GM12878 (cell line): ENCODE measurements at regions not wholly inside any gene's neighbourhood (a gene's known extent, or its start where the extent isn't known, plus 50 kb on each side); places are given as distances from the start of the nearest gene placed in this dataset.

ENCODE experiments used
- ATAC-seq: fragments of 200-7000 bp; cut with Tn5 transposase; 3 replicates; pipeline ENCODE4 v1.9.1; 2020; ENCODE audit warnings: mild to moderate bottlenecking, moderate library complexity
- BruUV-seq: library from RNA; stranded (reverse); fragments of 400-500 nt; replicated peaks from 2 replicates; lab custom pipeline; 2021; lab: Mats Ljungman, UMichigan
- CTCF ChIA-PET: fragments of 300-600 bp; sonication (Branson Sonifier 250); formaldehyde crosslinking; extraction: SDS; loops from one replicate; lab custom pipeline; 2021; ENCODE audit warnings: inconsistent platforms; lab: Yijun Ruan, JAX
- POLR2A ChIA-PET: fragments of 350-600 bp; formaldehyde crosslinking; extraction: SDS; loops from one replicate; lab custom pipeline; 2021; ENCODE audit warnings: inconsistent platforms; lab: Charles Lee
- RAD21 ChIA-PET: fragments of 300-600 bp; sonication (Branson Sonifier 250); formaldehyde crosslinking; loops from one replicate; lab custom pipeline; 2023; ENCODE audit warnings: antibody characterized with exemption; ENCODE audit not compliant: unreplicated experiment; lab: Charles Lee
- SMC1A ChIA-PET: fragments of 300-600 bp; sonication (Branson Sonifier 250); formaldehyde crosslinking; loops from one replicate; lab custom pipeline; 2023; ENCODE audit not compliant: unreplicated experiment, uncharacterized antibody; lab: Charles Lee
- DNase-seq: peaks from one replicate; pipeline ENCODE4 v3.0.0-alpha.2; 2011; ENCODE audit warnings: low read depth, low spot score
- FAIRE-seq: peaks from 3 replicates; lab custom pipeline; 2011; peaks lifted over from hg19 to GRCh38; lab: Jason Lieb, UNC
- H2AFZ ChIP-seq: 2 replicates; pipeline ENCODE4 v1.6.0; 2011; ENCODE audit warnings: low read depth, low read length, control low read depth; ENCODE audit not compliant: control insufficient read depth
- H3K27ac ChIP-seq: 2 replicates; pipeline ENCODE4 v1.5.1; 2011; ENCODE audit warnings: control low read depth; ENCODE audit not compliant: control insufficient read depth, insufficient read depth
- H3K27me3 ChIP-seq, 2 experiments: replicated peaks in 1 of 2; 2 replicates each; pipeline versions ENCODE4 v1.6.0 to v1.6.1; 2011; ENCODE audit warnings: low read length in 1 of 2; ENCODE audit not compliant: control insufficient read depth in 2 of 2, insufficient read depth in 2 of 2
- H3K36me3 ChIP-seq, 2 experiments: 2 replicates each; pipeline ENCODE4 v1.5.1; 2011; ENCODE audit warnings: low read length in 1 of 2; ENCODE audit not compliant: control insufficient read depth in 2 of 2, insufficient read depth in 2 of 2
- H3K4me1 ChIP-seq: 2 replicates; pipeline ENCODE4 v1.6.1; 2011; ENCODE audit warnings: mild to moderate bottlenecking, low read length, moderate library complexity, mixed read lengths; ENCODE audit not compliant: control insufficient read depth, insufficient read depth
- H3K4me2 ChIP-seq: 2 replicates; pipeline ENCODE4 v1.6.0; 2011; ENCODE audit warnings: control low read depth; ENCODE audit not compliant: control insufficient read depth, insufficient read depth
- H3K4me3 ChIP-seq: fragments of 200-600 bp; sonication (generic); 2 replicates; pipeline ENCODE4 v1.5.1; 2016
- H3K79me2 ChIP-seq: 2 replicates; pipeline ENCODE4 v1.6.0; 2011; ENCODE audit warnings: low read length; ENCODE audit not compliant: control insufficient read depth, insufficient read depth
- H3K9ac ChIP-seq: 2 replicates; pipeline ENCODE4 v1.8.0; 2011; ENCODE audit warnings: low read length, control low read depth, mixed read lengths; ENCODE audit not compliant: control insufficient read depth, insufficient read depth
- H3K9me3 ChIP-seq: replicated peaks from 3 replicates; pipeline ENCODE4 v1.5.1; 2011; ENCODE audit warnings: mild to moderate bottlenecking, low read length; ENCODE audit not compliant: control insufficient read depth, insufficient read depth
- H4K20me1 ChIP-seq: 2 replicates; pipeline ENCODE4 v1.6.0; 2011; ENCODE audit not compliant: control insufficient read depth, insufficient read depth
- CHD2 ChIP-seq: IDR thresholded peaks from 2 replicates; pipeline ENCODE4 v1.6.1; 2011; ENCODE audit warnings: low read depth, low read length, improper control_type of control experiment, borderline replicate concordance
- CREM ChIP-seq: IDR thresholded peaks from 2 replicates; pipeline ENCODE4 v1.6.1; 2014; ENCODE audit warnings: antibody characterized with exemption, low read depth
- EP300 ChIP-seq, 2 experiments: fragments of 150-350 bp in 1 of 2; IDR thresholded peaks; 2 replicates each; pipeline ENCODE4 v1.6.1; 2011 to 2012; ENCODE audit warnings: low read depth in 2 of 2, low read length in 2 of 2, borderline replicate concordance in 1 of 2, improper control_type of control experiment in 1 of 2, inconsistent platforms in 1 of 2; ENCODE audit not compliant: control insufficient read depth in 1 of 2
- FOXM1 ChIP-seq: IDR thresholded peaks from 2 replicates; pipeline ENCODE4 v1.6.1; 2012; ENCODE audit warnings: low read depth, mild to moderate bottlenecking, inconsistent platforms, low read length, moderate library complexity
- RB1 ChIP-seq: fragments of 450-650 bp; formaldehyde crosslinking; IDR thresholded peaks from 2 replicates; pipeline ENCODE4 v1.6.1; 2017; ENCODE audit warnings: mild to moderate bottlenecking, borderline replicate concordance
- RBBP5 ChIP-seq: fragments of 200-600 bp; sonication (generic); conservative IDR thresholded peaks from 2 replicates; pipeline ENCODE4 v1.6.1; 2016
- RFX5 ChIP-seq: IDR thresholded peaks from 2 replicates; pipeline ENCODE4 v1.6.1; 2011; ENCODE audit warnings: low read depth, low read length, improper control_type of control experiment
- WGBS: methylation state at CpG from one replicate; pipeline ENCODE4 v1.1.6; 2016; ENCODE audit warnings: low lambda C conversion rate; ENCODE audit not compliant: insufficient replicate concordance, insufficient coverage; ENCODE audit errors: missing lambda C conversion rate; 5-methylcytosine and 5-hydroxymethylcytosine counted together
- in situ Hi-C: fragments of 300-500 bp; cut with MboI; formaldehyde crosslinking; loops from 9 replicates; pipeline ENCODE4 v1.14.3; 2018; ENCODE audit warnings: mixed read lengths
- intact Hi-C: fragments of 100-400 bp; cut with micrococcal nuclease; formaldehyde crosslinking; loops from one replicate; pipeline ENCODE4 v1.14.2; 2022; ENCODE audit not compliant: unreplicated experiment
- TF ChIP-seq, protein P1 (sequence below): fragments of 450-650 bp; IDR thresholded peaks from 2 replicates; pipeline ENCODE4 v1.6.1; 2016; ENCODE audit warnings: mild to moderate bottlenecking
- TF ChIP-seq, protein P2 (sequence below): IDR thresholded peaks from 2 replicates; pipeline ENCODE4 v1.6.1; 2012; ENCODE audit warnings: low read depth, low read length, improper control_type of control experiment
- TF ChIP-seq, protein P3 (sequence below): fragments of 450-650 bp; IDR thresholded peaks from 2 replicates; pipeline ENCODE4 v1.6.1; 2014; ENCODE audit warnings: mild to moderate bottlenecking
- TF ChIP-seq, protein P4 (sequence below): fragments of 450-650 bp; conservative IDR thresholded peaks from 2 replicates; pipeline ENCODE4 v1.6.1; 2017; ENCODE audit warnings: mild to moderate bottlenecking, moderate library complexity
- TF ChIP-seq, protein P5 (sequence below): IDR thresholded peaks from 2 replicates; pipeline ENCODE4 v1.6.1; 2012; ENCODE audit warnings: low read depth, low read length, improper control_type of control experiment
- TF ChIP-seq, protein P6 (sequence below): fragments of 150-350 bp; IDR thresholded peaks from 2 replicates; pipeline ENCODE4 v1.6.1; 2014; ENCODE audit warnings: mild to moderate bottlenecking, low read depth, low read length
- TF ChIP-seq, protein P7 (sequence below): fragments of 450-650 bp; formaldehyde crosslinking; IDR thresholded peaks from 2 replicates; pipeline ENCODE4 v1.5.0; 2022; ENCODE audit warnings: mild to moderate bottlenecking, missing genetic modification characterization

DNA sequence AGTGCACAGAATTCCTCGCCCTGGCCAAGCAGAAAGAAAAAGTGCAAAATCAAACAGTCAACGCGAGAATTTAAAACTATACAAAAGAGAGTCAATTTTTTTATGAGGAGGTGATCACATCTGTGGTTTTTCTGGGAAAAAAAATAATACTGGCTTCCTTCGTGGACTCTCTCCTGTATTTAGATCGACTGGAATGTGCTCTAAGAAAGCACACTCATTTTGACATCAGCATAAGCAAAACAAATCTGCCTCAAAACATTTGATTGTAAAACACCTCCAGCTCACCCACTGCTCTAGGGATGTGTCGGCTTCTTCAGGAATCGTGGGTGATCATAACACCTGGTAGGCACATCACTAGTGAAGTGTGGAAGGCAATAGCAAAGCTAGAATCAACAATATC is 417.4 kb upstream of the FAT1 start:
- no peak overlapping the region for H3K4me3 ChIP-seq
- H2AFZ ChIP-seq: no peak overlapping the region
- no peak overlapping the region for H3K9ac ChIP-seq
- ATAC-seq (no peak), FAIRE-seq (no peak), DNase-seq (no peak)
- H3K4me2 ChIP-seq: no peak overlapping the region
- no peaks in the 10 kb centered on the region for H3K27me3 ChIP-seq
- RAD21 ChIA-PET: no interaction called here
- H3K27ac ChIP-seq: no peak overlapping the region
- no TSS peak for BruUV-seq
- CTCF ChIA-PET: no interaction called here
- intact Hi-C loops (no loop called here), in situ Hi-C loops (no loop called here)
- H3K9me3 ChIP-seq: no peaks in the 10 kb centered on the region
- no peaks in the 10 kb centered on the region for H3K4me1 ChIP-seq
- no peaks in the 10 kb centered on the region for H4K20me1 ChIP-seq
- no peaks in the 10 kb centered on the region for H3K36me3 ChIP-seq
- SMC1A ChIA-PET: no interaction called here
- no peaks in the 10 kb centered on the region for H3K79me2 ChIP-seq
- 27% methylated on average over 7 of the region's 7 CpGs for WGBS
- POLR2A ChIA-PET: no interaction called here
- TF ChIP-seq FOXM1: no peak
- no peak for TF ChIP-seq RFX5
- TF ChIP-seq RB1: no peak
- TF ChIP-seq CREM: no peak
- TF ChIP-seq, protein P1, sequence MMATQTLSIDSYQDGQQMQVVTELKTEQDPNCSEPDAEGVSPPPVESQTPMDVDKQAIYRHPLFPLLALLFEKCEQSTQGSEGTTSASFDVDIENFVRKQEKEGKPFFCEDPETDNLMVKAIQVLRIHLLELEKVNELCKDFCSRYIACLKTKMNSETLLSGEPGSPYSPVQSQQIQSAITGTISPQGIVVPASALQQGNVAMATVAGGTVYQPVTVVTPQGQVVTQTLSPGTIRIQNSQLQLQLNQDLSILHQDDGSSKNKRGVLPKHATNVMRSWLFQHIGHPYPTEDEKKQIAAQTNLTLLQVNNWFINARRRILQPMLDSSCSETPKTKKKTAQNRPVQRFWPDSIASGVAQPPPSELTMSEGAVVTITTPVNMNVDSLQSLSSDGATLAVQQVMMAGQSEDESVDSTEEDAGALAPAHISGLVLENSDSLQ: no peak
- TF ChIP-seq, protein P2, sequence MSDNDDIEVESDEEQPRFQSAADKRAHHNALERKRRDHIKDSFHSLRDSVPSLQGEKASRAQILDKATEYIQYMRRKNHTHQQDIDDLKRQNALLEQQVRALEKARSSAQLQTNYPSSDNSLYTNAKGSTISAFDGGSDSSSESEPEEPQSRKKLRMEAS: no peak
- TF ChIP-seq, protein P3, sequence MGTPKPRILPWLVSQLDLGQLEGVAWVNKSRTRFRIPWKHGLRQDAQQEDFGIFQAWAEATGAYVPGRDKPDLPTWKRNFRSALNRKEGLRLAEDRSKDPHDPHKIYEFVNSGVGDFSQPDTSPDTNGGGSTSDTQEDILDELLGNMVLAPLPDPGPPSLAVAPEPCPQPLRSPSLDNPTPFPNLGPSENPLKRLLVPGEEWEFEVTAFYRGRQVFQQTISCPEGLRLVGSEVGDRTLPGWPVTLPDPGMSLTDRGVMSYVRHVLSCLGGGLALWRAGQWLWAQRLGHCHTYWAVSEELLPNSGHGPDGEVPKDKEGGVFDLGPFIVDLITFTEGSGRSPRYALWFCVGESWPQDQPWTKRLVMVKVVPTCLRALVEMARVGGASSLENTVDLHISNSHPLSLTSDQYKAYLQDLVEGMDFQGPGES: no peak
- TF ChIP-seq CHD2: no peak
- no peak for TF ChIP-seq EP300 (IDR thresholded peaks at IDR 0.05; ENCODE audit: borderline replicate concordance in 1 of 2, control insufficient read depth in 1 of 2, low read depth in 2 of 2, low read length in 2 of 2)
- TF ChIP-seq, protein P4, sequence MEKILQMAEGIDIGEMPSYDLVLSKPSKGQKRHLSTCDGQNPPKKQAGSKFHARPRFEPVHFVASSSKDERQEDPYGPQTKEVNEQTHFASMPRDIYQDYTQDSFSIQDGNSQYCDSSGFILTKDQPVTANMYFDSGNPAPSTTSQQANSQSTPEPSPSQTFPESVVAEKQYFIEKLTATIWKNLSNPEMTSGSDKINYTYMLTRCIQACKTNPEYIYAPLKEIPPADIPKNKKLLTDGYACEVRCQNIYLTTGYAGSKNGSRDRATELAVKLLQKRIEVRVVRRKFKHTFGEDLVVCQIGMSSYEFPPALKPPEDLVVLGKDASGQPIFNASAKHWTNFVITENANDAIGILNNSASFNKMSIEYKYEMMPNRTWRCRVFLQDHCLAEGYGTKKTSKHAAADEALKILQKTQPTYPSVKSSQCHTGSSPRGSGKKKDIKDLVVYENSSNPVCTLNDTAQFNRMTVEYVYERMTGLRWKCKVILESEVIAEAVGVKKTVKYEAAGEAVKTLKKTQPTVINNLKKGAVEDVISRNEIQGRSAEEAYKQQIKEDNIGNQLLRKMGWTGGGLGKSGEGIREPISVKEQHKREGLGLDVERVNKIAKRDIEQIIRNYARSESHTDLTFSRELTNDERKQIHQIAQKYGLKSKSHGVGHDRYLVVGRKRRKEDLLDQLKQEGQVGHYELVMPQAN: no peak
- TF ChIP-seq, protein P5, sequence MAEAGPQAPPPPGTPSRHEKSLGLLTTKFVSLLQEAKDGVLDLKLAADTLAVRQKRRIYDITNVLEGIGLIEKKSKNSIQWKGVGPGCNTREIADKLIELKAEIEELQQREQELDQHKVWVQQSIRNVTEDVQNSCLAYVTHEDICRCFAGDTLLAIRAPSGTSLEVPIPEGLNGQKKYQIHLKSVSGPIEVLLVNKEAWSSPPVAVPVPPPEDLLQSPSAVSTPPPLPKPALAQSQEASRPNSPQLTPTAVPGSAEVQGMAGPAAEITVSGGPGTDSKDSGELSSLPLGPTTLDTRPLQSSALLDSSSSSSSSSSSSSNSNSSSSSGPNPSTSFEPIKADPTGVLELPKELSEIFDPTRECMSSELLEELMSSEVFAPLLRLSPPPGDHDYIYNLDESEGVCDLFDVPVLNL: no peak
- TF ChIP-seq, protein P6, sequence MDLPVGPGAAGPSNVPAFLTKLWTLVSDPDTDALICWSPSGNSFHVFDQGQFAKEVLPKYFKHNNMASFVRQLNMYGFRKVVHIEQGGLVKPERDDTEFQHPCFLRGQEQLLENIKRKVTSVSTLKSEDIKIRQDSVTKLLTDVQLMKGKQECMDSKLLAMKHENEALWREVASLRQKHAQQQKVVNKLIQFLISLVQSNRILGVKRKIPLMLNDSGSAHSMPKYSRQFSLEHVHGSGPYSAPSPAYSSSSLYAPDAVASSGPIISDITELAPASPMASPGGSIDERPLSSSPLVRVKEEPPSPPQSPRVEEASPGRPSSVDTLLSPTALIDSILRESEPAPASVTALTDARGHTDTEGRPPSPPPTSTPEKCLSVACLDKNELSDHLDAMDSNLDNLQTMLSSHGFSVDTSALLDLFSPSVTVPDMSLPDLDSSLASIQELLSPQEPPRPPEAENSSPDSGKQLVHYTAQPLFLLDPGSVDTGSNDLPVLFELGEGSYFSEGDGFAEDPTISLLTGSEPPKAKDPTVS: no peak
- TF ChIP-seq, protein P7, sequence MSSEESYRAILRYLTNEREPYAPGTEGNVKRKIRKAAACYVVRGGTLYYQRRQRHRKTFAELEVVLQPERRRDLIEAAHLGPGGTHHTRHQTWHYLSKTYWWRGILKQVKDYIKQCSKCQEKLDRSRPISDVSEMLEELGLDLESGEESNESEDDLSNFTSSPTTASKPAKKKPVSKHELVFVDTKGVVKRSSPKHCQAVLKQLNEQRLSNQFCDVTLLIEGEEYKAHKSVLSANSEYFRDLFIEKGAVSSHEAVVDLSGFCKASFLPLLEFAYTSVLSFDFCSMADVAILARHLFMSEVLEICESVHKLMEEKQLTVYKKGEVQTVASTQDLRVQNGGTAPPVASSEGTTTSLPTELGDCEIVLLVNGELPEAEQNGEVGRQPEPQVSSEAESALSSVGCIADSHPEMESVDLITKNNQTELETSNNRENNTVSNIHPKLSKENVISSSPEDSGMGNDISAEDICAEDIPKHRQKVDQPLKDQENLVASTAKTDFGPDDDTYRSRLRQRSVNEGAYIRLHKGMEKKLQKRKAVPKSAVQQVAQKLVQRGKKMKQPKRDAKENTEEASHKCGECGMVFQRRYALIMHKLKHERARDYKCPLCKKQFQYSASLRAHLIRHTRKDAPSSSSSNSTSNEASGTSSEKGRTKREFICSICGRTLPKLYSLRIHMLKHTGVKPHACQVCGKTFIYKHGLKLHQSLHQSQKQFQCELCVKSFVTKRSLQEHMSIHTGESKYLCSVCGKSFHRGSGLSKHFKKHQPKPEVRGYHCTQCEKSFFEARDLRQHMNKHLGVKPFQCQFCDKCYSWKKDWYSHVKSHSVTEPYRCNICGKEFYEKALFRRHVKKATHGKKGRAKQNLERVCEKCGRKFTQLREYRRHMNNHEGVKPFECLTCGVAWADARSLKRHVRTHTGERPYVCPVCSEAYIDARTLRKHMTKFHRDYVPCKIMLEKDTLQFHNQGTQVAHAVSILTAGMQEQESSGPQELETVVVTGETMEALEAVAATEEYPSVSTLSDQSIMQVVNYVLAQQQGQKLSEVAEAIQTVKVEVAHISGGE (CRISPR knock-in tag): no peak
- no peak for TF ChIP-seq RBBP5
